Epithelial cell of esophagus (primary cell): ENCODE measurements at regions not wholly inside any gene's neighbourhood (a gene's known extent, or its start where the extent isn't known, plus 50 kb on each side); places are given as distances from the start of the nearest gene placed in this dataset.

Experiments used
- DNase-seq: peaks from one replicate; pipeline ENCODE4 v3.0.0; 2010; ENCODE audit warnings: low read depth
- H3K4me3 ChIP-seq: 2 replicates; pipeline ENCODE4 v1.5.1; 2011; ENCODE audit warnings: mild to moderate bottlenecking, low read length, control low read depth
- TF ChIP-seq, protein P1 (sequence below): IDR thresholded peaks from 2 replicates; pipeline ENCODE4 v1.5.1; 2011; ENCODE audit warnings: low read depth, mild to moderate bottlenecking, low read length, control low read depth, inconsistent platforms; ENCODE audit not compliant: insufficient read depth; ENCODE audit errors: missing control alignments

- TF ChIP-seq, protein P1, sequence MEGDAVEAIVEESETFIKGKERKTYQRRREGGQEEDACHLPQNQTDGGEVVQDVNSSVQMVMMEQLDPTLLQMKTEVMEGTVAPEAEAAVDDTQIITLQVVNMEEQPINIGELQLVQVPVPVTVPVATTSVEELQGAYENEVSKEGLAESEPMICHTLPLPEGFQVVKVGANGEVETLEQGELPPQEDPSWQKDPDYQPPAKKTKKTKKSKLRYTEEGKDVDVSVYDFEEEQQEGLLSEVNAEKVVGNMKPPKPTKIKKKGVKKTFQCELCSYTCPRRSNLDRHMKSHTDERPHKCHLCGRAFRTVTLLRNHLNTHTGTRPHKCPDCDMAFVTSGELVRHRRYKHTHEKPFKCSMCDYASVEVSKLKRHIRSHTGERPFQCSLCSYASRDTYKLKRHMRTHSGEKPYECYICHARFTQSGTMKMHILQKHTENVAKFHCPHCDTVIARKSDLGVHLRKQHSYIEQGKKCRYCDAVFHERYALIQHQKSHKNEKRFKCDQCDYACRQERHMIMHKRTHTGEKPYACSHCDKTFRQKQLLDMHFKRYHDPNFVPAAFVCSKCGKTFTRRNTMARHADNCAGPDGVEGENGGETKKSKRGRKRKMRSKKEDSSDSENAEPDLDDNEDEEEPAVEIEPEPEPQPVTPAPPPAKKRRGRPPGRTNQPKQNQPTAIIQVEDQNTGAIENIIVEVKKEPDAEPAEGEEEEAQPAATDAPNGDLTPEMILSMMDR: no peak
- no peak for DNase-seq
- H3K4me3 ChIP-seq: no peak overlapping the region
Measured at GRCh38 chr2:147679955-147680531, 164.8 kb upstream of the ACVR2A start.

DNA sequence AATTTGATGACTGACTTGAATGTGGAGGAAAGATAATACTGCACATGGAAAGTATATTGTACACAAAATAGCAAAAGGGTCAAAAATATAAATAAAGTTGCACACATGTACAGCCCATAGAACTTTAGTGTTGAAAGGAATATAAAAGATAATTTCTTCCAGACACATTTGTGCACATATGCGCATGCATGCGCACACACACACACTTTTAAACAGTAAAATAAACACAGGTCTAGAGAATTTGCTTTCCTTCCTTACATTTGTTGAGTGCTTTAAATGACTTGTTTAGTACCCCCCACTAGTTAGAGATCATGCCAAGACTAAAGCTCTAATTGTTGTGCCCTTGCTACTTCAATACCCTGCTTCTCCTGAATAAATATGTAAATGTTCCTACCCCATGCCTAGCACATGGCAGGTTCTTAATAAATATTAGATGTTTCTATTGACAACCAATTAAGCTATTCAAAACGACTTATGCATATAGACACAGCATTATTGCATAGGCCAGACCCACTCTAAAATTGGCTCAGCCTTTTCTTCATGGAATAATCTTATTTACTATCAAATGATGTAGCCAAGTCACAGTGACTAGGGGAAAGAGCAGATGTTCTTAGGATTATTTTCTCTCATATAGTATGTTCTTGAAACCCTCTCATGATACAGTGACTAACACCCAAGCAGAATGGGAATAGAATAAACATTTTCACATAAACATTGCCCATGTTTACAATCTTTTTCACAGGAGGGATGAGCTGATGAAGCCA, 165.5 kb upstream of the ACVR2A start:
- TF ChIP-seq, protein P1: no peak
- DNase-seq: no peak
- H3K4me3 ChIP-seq: no peak overlapping the region

GRCh38 chr2:147665105-147665504, 179.7 kb upstream of the ACVR2A start:
- TF ChIP-seq, protein P1: no peak

DNA sequence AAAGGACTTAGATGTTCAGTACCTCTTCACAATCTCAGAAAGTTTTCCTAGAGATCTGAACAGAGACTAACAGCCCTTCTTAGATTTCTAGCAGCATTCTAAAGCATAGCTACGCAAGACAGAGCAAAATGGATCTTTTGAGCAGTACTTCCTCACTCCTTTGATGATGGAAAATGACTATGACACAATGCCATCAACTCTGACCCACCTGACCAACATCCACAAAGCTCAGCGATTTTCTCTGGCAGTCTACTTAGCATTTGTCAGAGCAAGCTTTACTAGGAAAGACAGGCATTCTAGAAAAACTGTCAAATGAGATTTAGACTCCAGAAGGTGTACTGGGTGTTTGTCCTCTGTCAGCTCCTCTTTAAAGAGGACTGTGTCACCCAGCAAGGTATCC, 180.9 kb upstream of the ACVR2A start:
- no peak for DNase-seq
- TF ChIP-seq, protein P1: no peak
- H3K4me3 ChIP-seq: no peak overlapping the region

More at GRCh38 chr2:147665105-147665504, 179.7 kb upstream of the ACVR2A start:
- DNase-seq: peak; percentile 85
- no peak overlapping the region for H3K4me3 ChIP-seq

DNA sequence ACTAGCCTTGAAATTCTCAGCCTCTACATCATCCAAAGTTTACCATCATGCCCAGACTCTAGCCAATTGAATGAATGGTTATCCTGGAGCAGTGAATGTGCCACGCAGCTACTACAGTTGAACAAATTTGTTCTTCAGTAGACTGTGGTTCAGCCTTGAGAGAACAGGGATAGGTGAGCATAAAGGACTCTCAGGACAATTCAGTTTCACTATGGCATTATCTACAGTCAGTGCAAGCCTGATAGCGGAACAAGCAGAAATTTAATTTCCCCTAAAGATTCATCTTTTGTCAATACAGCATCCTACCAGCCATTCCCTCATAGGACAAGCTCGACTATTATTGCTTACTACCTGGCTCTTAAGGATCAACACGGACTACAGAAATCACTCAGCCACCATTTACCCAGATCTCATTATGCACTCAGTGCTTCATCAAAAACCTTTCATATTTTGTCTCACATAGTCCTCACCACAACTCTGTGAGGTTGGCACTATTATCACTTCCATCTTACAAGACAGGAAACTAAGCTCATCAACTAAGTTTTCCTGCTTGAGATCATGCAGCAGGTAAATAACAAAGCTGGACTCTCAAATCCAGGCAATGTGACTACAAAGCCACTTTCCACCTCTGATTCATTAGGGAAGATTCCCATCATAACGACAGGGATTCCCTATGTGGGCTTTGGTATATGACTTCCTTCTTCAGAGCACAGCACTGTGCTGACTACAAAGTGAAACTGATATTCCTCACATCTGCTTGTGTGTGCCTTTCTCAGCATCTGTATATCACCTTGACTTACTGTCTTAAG, 181.5 kb upstream of the ACVR2A start:
- H3K4me3 ChIP-seq: no peak overlapping the region
- DNase-seq: no peak
- TF ChIP-seq, protein P1: no peak

GRCh38 chr2:147662221-147662620, 182.6 kb upstream of the ACVR2A start:
- TF ChIP-seq, protein P1: no peak

More at GRCh38 chr2:147662221-147662620, 182.6 kb upstream of the ACVR2A start:
- no peak for DNase-seq
- H3K4me3 ChIP-seq: no peak overlapping the region
